ENCODE measurements at regions not wholly inside any gene's neighbourhood (a gene's known extent, or its start where the extent isn't known, plus 50 kb on each side); places are given as distances from the start of the nearest gene placed in this dataset.

- Histone ChIP-seq H3K27ac (ENCODE audit: low read depth) (no peak overlapping the region), H3F3A (replicated peaks; ENCODE audit: low read depth) (no peaks in the 10 kb centered on the region), H3K79me2 (replicated peaks; ENCODE audit: insufficient read depth) (no peaks in the 10 kb centered on the region), H3K4me1 (ENCODE audit: insufficient read depth) (no peaks in the 10 kb centered on the region), H3K36me3 (ENCODE audit: insufficient read depth) (0 out of 2 replicates have a peak, but pooled peaks cover 14% of the 10 kb centered on the region), H4K20me1 (replicated peaks; ENCODE audit: insufficient read depth) (no peaks in the 10 kb centered on the region), H3K4me3 (no peak overlapping the region), H3K4me2 (no peak overlapping the region), H3K27me3 (ENCODE audit: insufficient read depth) (no peaks in the 10 kb centered on the region), H3K9me2 (ENCODE audit: insufficient read depth) (peaks cover 4% of the 10 kb centered on the region; the same call in 1 of the 2 replicates), H2AFZ (no peak overlapping the region)
- no peaks in the 10 kb centered on the region for H3K4me1 Mint-ChIP-seq
- H3K27ac Mint-ChIP-seq: no peak overlapping the region
- H3K9me3 Mint-ChIP-seq: peaks cover 61% of the 10 kb centered on the region
- H3K4me3 Mint-ChIP-seq: no peak overlapping the region
- H3K27me3 Mint-ChIP-seq (ENCODE audit: insufficient read depth, low read depth, poor library complexity): no peaks in the 10 kb centered on the region
- TF ChIP-seq ZNF331 (CRISPR knock-in tag; IDR thresholded peaks at IDR 0.05; ENCODE audit: low read depth): no peak
- TF ChIP-seq NANOG (IDR thresholded peaks at IDR 0.05; ENCODE audit: borderline replicate concordance): no peak
- no peak for TF ChIP-seq STAT1 (IDR thresholded peaks at IDR 0.05; ENCODE audit: unreplicated experiment)
- no peak for TF ChIP-seq EZH2phosphoT487 (IDR thresholded peaks at IDR 0.05; ENCODE audit: unreplicated experiment)
- no peak for TF ChIP-seq CREB1 (CRISPR knock-in tag; IDR thresholded peaks at IDR 0.05; ENCODE audit: low read depth)
- no peak for TF ChIP-seq ZNF462 (CRISPR knock-in tag; IDR thresholded peaks at IDR 0.05)
- no peak for TF ChIP-seq ETS1 (IDR thresholded peaks at IDR 0.05)
- no peak for TF ChIP-seq CTCF (conservative IDR thresholded peaks at IDR 0.05; ENCODE audit: low read depth in 2 of 2)
- no peak for TF ChIP-seq EZH2 (IDR thresholded peaks at IDR 0.05; ENCODE audit: low read depth, unreplicated experiment)
- no peak for TF ChIP-seq REST (IDR thresholded peaks at IDR 0.05; ENCODE audit: unreplicated experiment)
- no peak for TF ChIP-seq ZNF114 (CRISPR knock-in tag; IDR thresholded peaks at IDR 0.05)
- TF ChIP-seq POLR2AphosphoS5 (IDR thresholded peaks at IDR 0.05; ENCODE audit: low read depth): no peak
- no peak for TF ChIP-seq JUNB (IDR thresholded peaks at IDR 0.05; ENCODE audit: unreplicated experiment)
- H3K36me3 Mint-ChIP-seq (ENCODE audit: low read depth): peaks cover 34% of the 10 kb centered on the region
- peak; percentile 11 for DNase-seq (ENCODE audit: low spot score)
- ATAC-seq: no peak
Observed at GRCh38 chr4:104099141-104099540, 379.4 kb upstream of the TACR3 start.

All from GM23338 (cell line).